Calu3 (cell line): ENCODE measurements at regions not wholly inside any gene's neighbourhood (a gene's known extent, or its start where the extent isn't known, plus 50 kb on each side); places are given as distances from the start of the nearest gene placed in this dataset.

Experiments
- BruUV-seq: library from RNA; stranded (reverse); fragments of 400-500 nt; replicated peaks from 2 replicates; lab custom pipeline; 2021; lab: Mats Ljungman, UMichigan
- CTCF ChIA-PET: fragments of 300-600 bp; sonication (Branson Sonifier 250); formaldehyde crosslinking; loops from one replicate; lab custom pipeline; 2022; ENCODE audit warnings: antibody characterized with exemption; lab: Charles Lee
- DNase-seq: peaks from one replicate; pipeline ENCODE4 v3.0.0; 2022
- H3K27ac Mint-ChIP-seq: one replicate; pipeline ENCODE4 v1.8.0; 2022; ENCODE audit warnings: mixed read lengths; ENCODE audit not compliant: unreplicated experiment
- H3K27me3 Mint-ChIP-seq: one replicate; pipeline ENCODE4 v1.8.0; 2022; ENCODE audit warnings: mixed read lengths; ENCODE audit not compliant: unreplicated experiment
- H3K36me3 Mint-ChIP-seq: one replicate; pipeline ENCODE4 v1.8.0; 2022; ENCODE audit warnings: mild to moderate bottlenecking, moderate library complexity, mixed read lengths; ENCODE audit not compliant: insufficient read depth, unreplicated experiment
- H3K4me1 Mint-ChIP-seq: one replicate; pipeline ENCODE4 v1.8.0; 2022; ENCODE audit warnings: mild to moderate bottlenecking, low read depth, mixed read lengths; ENCODE audit not compliant: unreplicated experiment
- H3K4me3 Mint-ChIP-seq: one replicate; pipeline ENCODE4 v1.8.0; 2022; ENCODE audit warnings: mild to moderate bottlenecking, low read depth, moderate library complexity, mixed read lengths; ENCODE audit not compliant: unreplicated experiment
- H3K9me3 Mint-ChIP-seq: one replicate; pipeline ENCODE4 v1.8.0; 2022; ENCODE audit warnings: low read depth, mixed read lengths; ENCODE audit not compliant: unreplicated experiment
- intact Hi-C: fragments of 100-400 bp; cut with micrococcal nuclease; formaldehyde crosslinking; loops from one replicate; pipeline ENCODE4 v1.10.0; 2022; ENCODE audit not compliant: unreplicated experiment
- TF ChIP-seq, protein P1 (sequence below): fragments of 200-600 bp; IDR thresholded peaks from one replicate; pipeline ENCODE4 v1.8.0; 2022; ENCODE audit warnings: antibody characterized with exemption; ENCODE audit not compliant: unreplicated experiment

DNA sequence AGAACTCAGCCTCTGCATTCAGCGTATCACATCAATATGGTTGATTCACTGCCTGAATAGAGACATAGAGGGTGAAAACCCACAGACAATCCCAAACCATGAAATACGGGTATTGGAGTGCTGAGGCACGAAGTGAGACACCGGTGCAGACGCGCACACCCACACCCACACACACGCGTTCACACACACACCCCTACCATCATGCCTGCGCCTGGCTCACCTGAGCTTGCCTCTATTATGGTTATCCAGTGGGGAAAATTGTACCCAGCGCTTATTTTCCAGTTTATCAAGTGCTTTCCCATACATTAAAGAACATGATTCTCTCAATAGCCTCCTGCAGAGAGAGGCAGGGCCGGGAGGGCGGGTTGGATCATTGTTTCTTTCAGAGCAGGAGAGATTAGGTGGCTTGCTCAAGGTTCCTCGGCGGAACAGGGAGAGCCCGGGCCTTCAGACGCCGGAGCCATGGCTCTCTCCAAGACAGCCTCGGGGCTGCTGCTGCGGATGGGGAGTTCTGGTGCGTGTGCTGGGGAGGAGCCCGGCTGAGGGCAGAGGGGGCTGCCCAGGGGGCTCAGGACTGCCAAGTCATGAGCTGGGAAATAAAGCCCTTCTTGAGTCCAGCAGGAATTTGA, 78.9 kb upstream of the THY1 start:
- Mint-ChIP-seq H3K4me1 (no peaks in the 10 kb centered on the region), H3K27me3 (peaks cover 20% of the 10 kb centered on the region), H3K36me3 (no peaks in the 10 kb centered on the region), H3K27ac (no peak overlapping the region), H3K4me3 (no peak overlapping the region), H3K9me3 (no peaks in the 10 kb centered on the region)
- BruUV-seq, result no TSS peak
- TF ChIP-seq, protein P1, sequence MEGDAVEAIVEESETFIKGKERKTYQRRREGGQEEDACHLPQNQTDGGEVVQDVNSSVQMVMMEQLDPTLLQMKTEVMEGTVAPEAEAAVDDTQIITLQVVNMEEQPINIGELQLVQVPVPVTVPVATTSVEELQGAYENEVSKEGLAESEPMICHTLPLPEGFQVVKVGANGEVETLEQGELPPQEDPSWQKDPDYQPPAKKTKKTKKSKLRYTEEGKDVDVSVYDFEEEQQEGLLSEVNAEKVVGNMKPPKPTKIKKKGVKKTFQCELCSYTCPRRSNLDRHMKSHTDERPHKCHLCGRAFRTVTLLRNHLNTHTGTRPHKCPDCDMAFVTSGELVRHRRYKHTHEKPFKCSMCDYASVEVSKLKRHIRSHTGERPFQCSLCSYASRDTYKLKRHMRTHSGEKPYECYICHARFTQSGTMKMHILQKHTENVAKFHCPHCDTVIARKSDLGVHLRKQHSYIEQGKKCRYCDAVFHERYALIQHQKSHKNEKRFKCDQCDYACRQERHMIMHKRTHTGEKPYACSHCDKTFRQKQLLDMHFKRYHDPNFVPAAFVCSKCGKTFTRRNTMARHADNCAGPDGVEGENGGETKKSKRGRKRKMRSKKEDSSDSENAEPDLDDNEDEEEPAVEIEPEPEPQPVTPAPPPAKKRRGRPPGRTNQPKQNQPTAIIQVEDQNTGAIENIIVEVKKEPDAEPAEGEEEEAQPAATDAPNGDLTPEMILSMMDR, result no peak
- no peak for DNase-seq
- CTCF ChIA-PET, result no interaction called here
- intact Hi-C loops, result no loop called here

DNA sequence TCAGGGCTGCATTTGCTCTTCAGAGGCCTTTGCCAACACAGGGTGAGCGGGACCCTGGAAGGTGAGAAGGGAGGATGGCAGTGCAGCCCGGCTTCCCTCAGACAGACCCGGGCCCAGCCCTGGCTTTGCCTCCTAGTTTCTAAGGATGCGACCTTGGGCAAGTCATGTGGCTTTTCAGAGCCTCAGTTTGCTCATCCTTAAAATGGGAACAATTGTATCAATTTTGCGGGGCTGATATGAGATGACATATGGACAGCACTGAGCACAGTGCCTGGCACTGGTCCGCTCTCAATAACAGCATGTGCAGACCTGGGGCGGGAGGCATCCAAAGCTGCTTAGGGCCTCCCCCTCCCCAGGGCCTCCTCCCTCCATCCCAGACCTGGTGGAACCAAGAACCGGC, 74.7 kb upstream of the THY1 start:
- no TSS peak for BruUV-seq
- CTCF ChIA-PET, result no interaction called here

GRCh38 chr11:119496997-119497396, 74.0 kb upstream of the THY1 start:
- intact Hi-C loops, result no loop called here
- DNase-seq, result no peak
- no peaks in the 10 kb centered on the region for H3K9me3 Mint-ChIP-seq
- BruUV-seq, result no TSS peak
- CTCF ChIA-PET, result no interaction called here
- H3K4me3 Mint-ChIP-seq, result no peak overlapping the region
- H3K27ac Mint-ChIP-seq, result no peak overlapping the region
- peaks cover 39% of the 10 kb centered on the region for H3K27me3 Mint-ChIP-seq
- TF ChIP-seq, protein P1, result no peak
- H3K36me3 Mint-ChIP-seq, result no peaks in the 10 kb centered on the region
- no peaks in the 10 kb centered on the region for H3K4me1 Mint-ChIP-seq

More for the DNA sequence above, 74.7 kb upstream of the THY1 start:
- Mint-ChIP-seq H3K9me3 (no peaks in the 10 kb centered on the region), H3K4me3 (no peak overlapping the region), H3K27me3 (peaks cover 39% of the 10 kb centered on the region), H3K27ac (no peak overlapping the region), H3K4me1 (no peaks in the 10 kb centered on the region), H3K36me3 (no peaks in the 10 kb centered on the region)
- intact Hi-C loops, result no loop called here
- no peak for DNase-seq
- TF ChIP-seq, protein P1, result no peak

GRCh38 chr11:119496469-119496868, 73.5 kb upstream of the THY1 start:
- TF ChIP-seq, protein P1, result no peak
- Mint-ChIP-seq H3K27ac (no peak overlapping the region), H3K36me3 (no peaks in the 10 kb centered on the region), H3K9me3 (no peaks in the 10 kb centered on the region), H3K4me1 (no peaks in the 10 kb centered on the region), H3K4me3 (no peak overlapping the region), H3K27me3 (peaks cover 42% of the 10 kb centered on the region)
- no TSS peak for BruUV-seq
- intact Hi-C loops, result no loop called here
- no peak for DNase-seq
- CTCF ChIA-PET, result no interaction called here
